ENCODE measurements at regions not wholly inside any gene's neighbourhood (a gene's known extent, or its start where the extent isn't known, plus 50 kb on each side); places are given as distances from the start of the nearest gene placed in this dataset.

DNA sequence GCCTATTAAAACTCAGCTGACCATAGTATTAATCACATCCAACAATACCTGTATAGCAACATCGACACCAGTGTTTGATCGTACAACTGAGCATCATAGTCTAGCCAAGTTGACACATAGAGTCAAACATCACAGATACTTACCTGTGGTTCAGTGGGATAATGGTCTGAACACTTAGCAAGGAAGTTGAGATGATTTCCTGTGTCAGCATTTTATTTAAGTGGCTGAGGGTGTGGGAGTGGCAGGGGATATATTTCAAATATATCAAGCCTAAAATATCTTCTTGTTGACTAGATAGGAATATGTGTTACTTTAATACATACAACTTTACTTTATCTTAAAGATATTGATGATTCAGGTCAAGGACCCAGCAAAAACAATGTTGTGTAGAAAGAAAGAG, 1038.6 kb downstream of the TSN start:
- TF ChIP-seq TAF1 (IDR thresholded peaks at IDR 0.05; ENCODE audit: borderline replicate concordance, insufficient read depth, low read length) (no peak), SIN3A (IDR thresholded peaks at IDR 0.05; ENCODE audit: borderline replicate concordance, insufficient read depth, low read length) (no peak), POLR2AphosphoS5 (IDR thresholded peaks at IDR 0.05; ENCODE audit: low read depth, low read length) (no peak), FOXP2 (optimal IDR thresholded peaks at IDR 0.05; ENCODE audit: borderline replicate concordance, extremely low read depth, extremely low read length, insufficient read depth) (no peak)
- TF ChIP-seq, protein P1, sequence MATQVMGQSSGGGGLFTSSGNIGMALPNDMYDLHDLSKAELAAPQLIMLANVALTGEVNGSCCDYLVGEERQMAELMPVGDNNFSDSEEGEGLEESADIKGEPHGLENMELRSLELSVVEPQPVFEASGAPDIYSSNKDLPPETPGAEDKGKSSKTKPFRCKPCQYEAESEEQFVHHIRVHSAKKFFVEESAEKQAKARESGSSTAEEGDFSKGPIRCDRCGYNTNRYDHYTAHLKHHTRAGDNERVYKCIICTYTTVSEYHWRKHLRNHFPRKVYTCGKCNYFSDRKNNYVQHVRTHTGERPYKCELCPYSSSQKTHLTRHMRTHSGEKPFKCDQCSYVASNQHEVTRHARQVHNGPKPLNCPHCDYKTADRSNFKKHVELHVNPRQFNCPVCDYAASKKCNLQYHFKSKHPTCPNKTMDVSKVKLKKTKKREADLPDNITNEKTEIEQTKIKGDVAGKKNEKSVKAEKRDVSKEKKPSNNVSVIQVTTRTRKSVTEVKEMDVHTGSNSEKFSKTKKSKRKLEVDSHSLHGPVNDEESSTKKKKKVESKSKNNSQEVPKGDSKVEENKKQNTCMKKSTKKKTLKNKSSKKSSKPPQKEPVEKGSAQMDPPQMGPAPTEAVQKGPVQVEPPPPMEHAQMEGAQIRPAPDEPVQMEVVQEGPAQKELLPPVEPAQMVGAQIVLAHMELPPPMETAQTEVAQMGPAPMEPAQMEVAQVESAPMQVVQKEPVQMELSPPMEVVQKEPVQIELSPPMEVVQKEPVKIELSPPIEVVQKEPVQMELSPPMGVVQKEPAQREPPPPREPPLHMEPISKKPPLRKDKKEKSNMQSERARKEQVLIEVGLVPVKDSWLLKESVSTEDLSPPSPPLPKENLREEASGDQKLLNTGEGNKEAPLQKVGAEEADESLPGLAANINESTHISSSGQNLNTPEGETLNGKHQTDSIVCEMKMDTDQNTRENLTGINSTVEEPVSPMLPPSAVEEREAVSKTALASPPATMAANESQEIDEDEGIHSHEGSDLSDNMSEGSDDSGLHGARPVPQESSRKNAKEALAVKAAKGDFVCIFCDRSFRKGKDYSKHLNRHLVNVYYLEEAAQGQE (IDR thresholded peaks at IDR 0.05; ENCODE audit: insufficient read depth in 1 of 2, low read depth in 2 of 2, low read length in 2 of 2): no peak

DNA sequence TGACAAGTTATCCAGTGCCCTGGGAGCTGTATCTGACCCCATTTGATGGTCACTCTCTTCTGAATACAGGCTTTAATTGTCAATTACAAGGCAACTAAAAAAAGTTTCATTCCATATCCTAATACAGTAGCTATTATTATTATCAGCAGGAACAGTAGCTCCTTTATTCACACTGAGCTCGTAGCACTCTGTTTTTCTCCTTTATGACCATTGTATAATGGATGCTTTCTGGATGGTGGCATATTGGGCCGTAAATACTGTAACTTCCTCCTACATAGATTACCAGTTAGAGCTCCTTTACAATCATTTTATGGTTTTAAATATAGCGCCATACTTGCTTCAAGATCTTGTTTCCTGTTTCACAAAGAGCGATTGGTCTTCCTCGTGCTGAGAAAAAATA, 1040.3 kb downstream of the TSN start:
- TF ChIP-seq SIN3A (IDR thresholded peaks at IDR 0.05; ENCODE audit: borderline replicate concordance, insufficient read depth, low read length): no peak
- no peak for TF ChIP-seq POLR2AphosphoS5 (IDR thresholded peaks at IDR 0.05; ENCODE audit: low read depth, low read length)
- TF ChIP-seq TAF1 (IDR thresholded peaks at IDR 0.05; ENCODE audit: borderline replicate concordance, insufficient read depth, low read length): no peak
- TF ChIP-seq, protein P1 (IDR thresholded peaks at IDR 0.05; ENCODE audit: insufficient read depth in 1 of 2, low read depth in 2 of 2, low read length in 2 of 2): no peak
- TF ChIP-seq FOXP2 (optimal IDR thresholded peaks at IDR 0.05; ENCODE audit: borderline replicate concordance, extremely low read depth, extremely low read length, insufficient read depth): no peak

DNA sequence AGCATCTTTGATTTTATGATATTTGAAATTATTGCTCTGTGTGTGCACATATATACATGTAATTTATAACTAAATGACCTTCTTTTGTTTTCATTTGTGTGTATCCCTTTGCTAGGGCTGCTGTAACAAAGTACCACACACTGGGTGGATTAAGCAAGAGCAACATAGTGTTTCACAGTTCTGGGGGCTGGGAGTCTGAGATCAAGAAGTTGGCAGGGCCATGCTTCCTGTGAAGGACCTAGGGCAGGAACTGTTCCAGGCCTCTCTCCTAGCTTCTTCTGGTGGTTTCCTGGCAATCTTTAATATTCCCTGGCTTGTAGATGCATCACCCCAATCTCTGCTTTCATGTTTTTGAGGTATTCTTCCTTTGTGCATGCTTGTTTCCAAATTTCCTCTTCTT, 1043.9 kb downstream of the TSN start:
- TF ChIP-seq FOXP2 (optimal IDR thresholded peaks at IDR 0.05; ENCODE audit: borderline replicate concordance, extremely low read depth, extremely low read length, insufficient read depth): no peak
- TF ChIP-seq, protein P1 (IDR thresholded peaks at IDR 0.05; ENCODE audit: insufficient read depth in 1 of 2, low read depth in 2 of 2, low read length in 2 of 2): no peak
- TF ChIP-seq POLR2AphosphoS5 (IDR thresholded peaks at IDR 0.05; ENCODE audit: low read depth, low read length): no peak
- no peak for TF ChIP-seq SIN3A (IDR thresholded peaks at IDR 0.05; ENCODE audit: borderline replicate concordance, insufficient read depth, low read length)
- TF ChIP-seq TAF1 (IDR thresholded peaks at IDR 0.05; ENCODE audit: borderline replicate concordance, insufficient read depth, low read length): no peak

DNA sequence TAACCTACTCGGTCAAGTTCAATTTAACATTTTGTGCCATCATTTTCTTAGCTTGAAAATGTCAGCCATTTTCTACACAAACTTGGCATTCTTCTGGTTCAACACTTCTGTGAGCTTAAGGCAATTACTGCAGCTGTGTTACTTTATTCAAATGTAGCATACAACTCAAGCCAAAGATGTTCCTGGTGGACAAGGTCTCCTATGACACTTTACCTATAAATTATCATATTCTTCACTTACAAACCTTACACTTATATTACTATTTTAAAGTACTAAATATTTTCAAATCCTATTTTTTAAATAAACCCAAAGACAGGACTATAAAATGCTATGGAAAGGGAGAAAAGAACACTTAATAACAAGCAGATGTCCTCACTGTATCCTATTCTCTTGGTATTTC, 1045.3 kb downstream of the TSN start:
- no peak for TF ChIP-seq FOXP2 (optimal IDR thresholded peaks at IDR 0.05; ENCODE audit: borderline replicate concordance, extremely low read depth, extremely low read length, insufficient read depth)

DNA sequence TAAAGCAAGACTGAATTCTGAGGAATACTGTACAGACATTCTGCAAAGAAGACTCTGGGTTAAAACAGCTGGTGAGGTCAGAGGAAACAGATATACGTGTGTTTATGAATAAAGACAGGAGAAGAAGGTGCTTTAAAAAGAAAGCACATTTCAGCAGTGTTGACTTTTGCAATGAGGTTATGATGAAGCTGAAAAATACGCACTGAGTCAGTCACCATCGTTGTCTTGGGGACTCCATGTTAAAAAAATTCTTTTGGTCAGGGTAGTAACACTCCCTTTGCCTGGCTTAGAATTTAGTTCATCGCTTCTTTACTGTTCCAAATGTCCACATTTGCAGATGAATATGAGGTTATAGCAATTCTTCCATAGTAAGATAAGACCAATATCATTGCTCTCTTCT, 1049.0 kb downstream of the TSN start:
- no peak for TF ChIP-seq TAF1 (IDR thresholded peaks at IDR 0.05; ENCODE audit: borderline replicate concordance, insufficient read depth, low read length)
- no peak for TF ChIP-seq FOXP2 (optimal IDR thresholded peaks at IDR 0.05; ENCODE audit: borderline replicate concordance, extremely low read depth, extremely low read length, insufficient read depth)
- no peak for TF ChIP-seq SIN3A (IDR thresholded peaks at IDR 0.05; ENCODE audit: borderline replicate concordance, insufficient read depth, low read length)
- TF ChIP-seq, protein P1 (IDR thresholded peaks at IDR 0.05; ENCODE audit: insufficient read depth in 1 of 2, low read depth in 2 of 2, low read length in 2 of 2): no peak
- TF ChIP-seq POLR2AphosphoS5 (IDR thresholded peaks at IDR 0.05; ENCODE audit: low read depth, low read length): no peak

All from PFSK-1 (cell line).